Neural cell (in vitro differentiated cells): ENCODE measurements at regions not wholly inside any gene's neighbourhood (a gene's known extent, or its start where the extent isn't known, plus 50 kb on each side); places are given as distances from the start of the nearest gene placed in this dataset.

Experiments
- H2AFZ ChIP-seq: fragments of 200-600, 300-800 bp; sonication (generic), shearing (Covaris generic); 2 replicates; pipeline ENCODE4 v1.6.0; 2014; ENCODE audit warnings: low read depth, mild to moderate bottlenecking, antibody characterized with exemption, low read length, moderate library complexity
- H3F3A ChIP-seq: fragments of 200-600 bp; shearing (Covaris generic); 2 replicates; pipeline ENCODE4 v1.6.1; 2016; ENCODE audit warnings: mild to moderate bottlenecking, moderate library complexity, mixed read lengths, antibody characterized with exemption, low read length; ENCODE audit not compliant: insufficient read depth, poor library complexity, severe bottlenecking
- H3K27ac ChIP-seq: fragments of 200-600, 300-800 bp; sonication (generic), shearing (Covaris generic); 2 replicates; pipeline ENCODE4 v1.5.1; 2014; ENCODE audit warnings: mild to moderate bottlenecking, low read length, moderate library complexity
- H3K27me3 ChIP-seq: fragments of 300-800, 200-600 bp; sonication (generic), shearing (Covaris generic); 2 replicates; pipeline ENCODE4 v1.6.0; 2014; ENCODE audit warnings: mild to moderate bottlenecking, low read depth, low read length, moderate library complexity; ENCODE audit not compliant: insufficient read depth
- H3K36me3 ChIP-seq: fragments of 300-800, 200-600 bp; sonication (generic), shearing (Covaris generic); 2 replicates; pipeline ENCODE4 v1.5.1; 2014; ENCODE audit warnings: mild to moderate bottlenecking, antibody characterized with exemption, low read length, moderate library complexity; ENCODE audit not compliant: insufficient read depth
- H3K4me2 ChIP-seq: fragments of 300-800, 200-600 bp; sonication (generic), shearing (Covaris generic); 2 replicates; pipeline ENCODE4 v1.6.0; 2014; ENCODE audit warnings: mild to moderate bottlenecking, low read length
- H3K4me3 ChIP-seq: fragments of 300-800, 200-600 bp; sonication (generic), shearing (Covaris generic); 2 replicates; pipeline ENCODE4 v1.5.1; 2014; ENCODE audit warnings: mild to moderate bottlenecking, low read length, moderate library complexity
- H3K79me2 ChIP-seq: fragments of 200-600 bp; shearing (Covaris generic); replicated peaks from 2 replicates; pipeline ENCODE4 v1.6.0; 2014; ENCODE audit warnings: mild to moderate bottlenecking, low read length, moderate library complexity; ENCODE audit not compliant: insufficient read depth
- H3K9ac ChIP-seq: fragments of 300-800, 200-600 bp; sonication (generic), shearing (Covaris generic); 2 replicates; pipeline ENCODE4 v1.6.1; 2016; ENCODE audit warnings: mild to moderate bottlenecking, low read length, mixed read lengths
- H3K9me2 ChIP-seq: fragments of 200-600 bp; shearing (Covaris generic); 2 replicates; pipeline ENCODE4 v1.6.1; 2016; ENCODE audit warnings: mild to moderate bottlenecking, low read length, mixed read lengths; ENCODE audit not compliant: insufficient read depth
- H3K9me3 ChIP-seq: fragments of 200-600, 300-800 bp; sonication (generic), shearing (Covaris generic); 2 replicates; pipeline ENCODE4 v1.6.1; 2016; ENCODE audit warnings: mild to moderate bottlenecking, mixed run types, low read length, moderate library complexity, mixed read lengths
- H4K20me1 ChIP-seq: fragments of 200-600 bp; shearing (Covaris generic); 2 replicates; pipeline ENCODE4 v1.6.1; 2016; ENCODE audit warnings: mild to moderate bottlenecking, mixed run types; ENCODE audit not compliant: insufficient read depth
- EP300 ChIP-seq: fragments of 450-650 bp; conservative IDR thresholded peaks from 2 replicates; pipeline ENCODE4 v1.6.1; 2014; ENCODE audit warnings: antibody characterized with exemption, mild to moderate bottlenecking, moderate library complexity; ENCODE audit not compliant: poor library complexity, severe bottlenecking
- EZH2 ChIP-seq: fragments of 200-600, 300-800 bp; shearing (Covaris generic), sonication (generic); IDR thresholded peaks from 2 replicates; pipeline ENCODE4 v1.6.1; 2014; ENCODE audit warnings: antibody characterized with exemption, low read length, borderline replicate concordance, mild to moderate bottlenecking; ENCODE audit not compliant: insufficient read depth, poor library complexity, severe bottlenecking
- MXI1 ChIP-seq: fragments of 450-650 bp; conservative IDR thresholded peaks from 2 replicates; pipeline ENCODE4 v1.6.1; 2014; ENCODE audit warnings: antibody characterized with exemption, mild to moderate bottlenecking; ENCODE audit not compliant: poor library complexity, severe bottlenecking
- POLR2AphosphoS5 ChIP-seq: IDR thresholded peaks from 2 replicates; pipeline ENCODE4 v1.6.1; 2012
- RAD21 ChIP-seq: fragments of 450-650 bp; conservative IDR thresholded peaks from 2 replicates; pipeline ENCODE4 v1.6.1; 2014; ENCODE audit warnings: antibody characterized with exemption, mild to moderate bottlenecking, moderate library complexity
- SMC3 ChIP-seq: fragments of 450-650 bp; conservative IDR thresholded peaks from 2 replicates; pipeline ENCODE4 v1.6.1; 2014; ENCODE audit warnings: antibody characterized with exemption, mild to moderate bottlenecking, moderate library complexity; ENCODE audit not compliant: poor library complexity
- TAF1 ChIP-seq: IDR thresholded peaks from 2 replicates; pipeline ENCODE4 v1.6.1; 2012; ENCODE audit warnings: low read depth
- TF ChIP-seq, protein P1 (sequence below): fragments of 450-650 bp; IDR thresholded peaks from 2 replicates; pipeline ENCODE4 v1.5.1; 2014; ENCODE audit warnings: antibody characterized with exemption, mild to moderate bottlenecking, moderate library complexity; ENCODE audit not compliant: poor library complexity, severe bottlenecking
- TF ChIP-seq, protein P2 (sequence below): IDR thresholded peaks from 2 replicates; pipeline ENCODE4 v1.6.1; 2012; ENCODE audit warnings: borderline replicate concordance

DNA sequence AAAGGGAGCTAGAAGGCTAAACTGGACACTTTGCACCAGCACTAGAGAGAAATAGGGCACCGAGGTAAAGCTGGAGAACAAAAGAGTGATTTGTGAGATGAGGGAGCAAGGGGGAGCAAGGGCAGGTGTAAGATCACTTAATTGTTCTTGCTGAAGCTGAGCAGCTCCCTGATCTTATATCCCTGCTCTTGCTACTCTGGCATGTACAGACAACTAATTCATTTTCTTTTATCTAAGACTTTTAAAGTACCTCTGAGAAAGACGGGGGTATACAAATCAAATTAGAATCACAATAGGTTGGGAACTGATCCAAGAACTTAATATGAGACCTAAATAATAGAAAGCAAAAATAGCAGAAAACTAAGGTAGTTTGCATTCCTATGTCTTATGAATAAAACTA lies 381.7 kb upstream of the POU3F2 start:
- Histone ChIP-seq H3K4me3 (no peak overlapping the region), H3K9ac (no peak overlapping the region), H2AFZ (no peak overlapping the region), H3K27me3 (no peaks in the 10 kb centered on the region), H3K36me3 (no peaks in the 10 kb centered on the region), H3F3A (no peaks in the 10 kb centered on the region), H3K79me2 (no peaks in the 10 kb centered on the region), H3K4me2 (no peak overlapping the region), H4K20me1 (no peaks in the 10 kb centered on the region), H3K9me2 (no peaks in the 10 kb centered on the region), H3K9me3 (no peaks in the 10 kb centered on the region), H3K27ac (no peak overlapping the region)
- TF ChIP-seq POLR2AphosphoS5, result no peak
- TF ChIP-seq, protein P1, sequence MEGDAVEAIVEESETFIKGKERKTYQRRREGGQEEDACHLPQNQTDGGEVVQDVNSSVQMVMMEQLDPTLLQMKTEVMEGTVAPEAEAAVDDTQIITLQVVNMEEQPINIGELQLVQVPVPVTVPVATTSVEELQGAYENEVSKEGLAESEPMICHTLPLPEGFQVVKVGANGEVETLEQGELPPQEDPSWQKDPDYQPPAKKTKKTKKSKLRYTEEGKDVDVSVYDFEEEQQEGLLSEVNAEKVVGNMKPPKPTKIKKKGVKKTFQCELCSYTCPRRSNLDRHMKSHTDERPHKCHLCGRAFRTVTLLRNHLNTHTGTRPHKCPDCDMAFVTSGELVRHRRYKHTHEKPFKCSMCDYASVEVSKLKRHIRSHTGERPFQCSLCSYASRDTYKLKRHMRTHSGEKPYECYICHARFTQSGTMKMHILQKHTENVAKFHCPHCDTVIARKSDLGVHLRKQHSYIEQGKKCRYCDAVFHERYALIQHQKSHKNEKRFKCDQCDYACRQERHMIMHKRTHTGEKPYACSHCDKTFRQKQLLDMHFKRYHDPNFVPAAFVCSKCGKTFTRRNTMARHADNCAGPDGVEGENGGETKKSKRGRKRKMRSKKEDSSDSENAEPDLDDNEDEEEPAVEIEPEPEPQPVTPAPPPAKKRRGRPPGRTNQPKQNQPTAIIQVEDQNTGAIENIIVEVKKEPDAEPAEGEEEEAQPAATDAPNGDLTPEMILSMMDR, result no peak
- no peak for TF ChIP-seq TAF1
- no peak for TF ChIP-seq EP300
- TF ChIP-seq, protein P2, sequence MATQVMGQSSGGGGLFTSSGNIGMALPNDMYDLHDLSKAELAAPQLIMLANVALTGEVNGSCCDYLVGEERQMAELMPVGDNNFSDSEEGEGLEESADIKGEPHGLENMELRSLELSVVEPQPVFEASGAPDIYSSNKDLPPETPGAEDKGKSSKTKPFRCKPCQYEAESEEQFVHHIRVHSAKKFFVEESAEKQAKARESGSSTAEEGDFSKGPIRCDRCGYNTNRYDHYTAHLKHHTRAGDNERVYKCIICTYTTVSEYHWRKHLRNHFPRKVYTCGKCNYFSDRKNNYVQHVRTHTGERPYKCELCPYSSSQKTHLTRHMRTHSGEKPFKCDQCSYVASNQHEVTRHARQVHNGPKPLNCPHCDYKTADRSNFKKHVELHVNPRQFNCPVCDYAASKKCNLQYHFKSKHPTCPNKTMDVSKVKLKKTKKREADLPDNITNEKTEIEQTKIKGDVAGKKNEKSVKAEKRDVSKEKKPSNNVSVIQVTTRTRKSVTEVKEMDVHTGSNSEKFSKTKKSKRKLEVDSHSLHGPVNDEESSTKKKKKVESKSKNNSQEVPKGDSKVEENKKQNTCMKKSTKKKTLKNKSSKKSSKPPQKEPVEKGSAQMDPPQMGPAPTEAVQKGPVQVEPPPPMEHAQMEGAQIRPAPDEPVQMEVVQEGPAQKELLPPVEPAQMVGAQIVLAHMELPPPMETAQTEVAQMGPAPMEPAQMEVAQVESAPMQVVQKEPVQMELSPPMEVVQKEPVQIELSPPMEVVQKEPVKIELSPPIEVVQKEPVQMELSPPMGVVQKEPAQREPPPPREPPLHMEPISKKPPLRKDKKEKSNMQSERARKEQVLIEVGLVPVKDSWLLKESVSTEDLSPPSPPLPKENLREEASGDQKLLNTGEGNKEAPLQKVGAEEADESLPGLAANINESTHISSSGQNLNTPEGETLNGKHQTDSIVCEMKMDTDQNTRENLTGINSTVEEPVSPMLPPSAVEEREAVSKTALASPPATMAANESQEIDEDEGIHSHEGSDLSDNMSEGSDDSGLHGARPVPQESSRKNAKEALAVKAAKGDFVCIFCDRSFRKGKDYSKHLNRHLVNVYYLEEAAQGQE, result no peak
- TF ChIP-seq SMC3, result no peak
- TF ChIP-seq MXI1, result no peak
- TF ChIP-seq EZH2, result no peak
- no peak for TF ChIP-seq RAD21

DNA sequence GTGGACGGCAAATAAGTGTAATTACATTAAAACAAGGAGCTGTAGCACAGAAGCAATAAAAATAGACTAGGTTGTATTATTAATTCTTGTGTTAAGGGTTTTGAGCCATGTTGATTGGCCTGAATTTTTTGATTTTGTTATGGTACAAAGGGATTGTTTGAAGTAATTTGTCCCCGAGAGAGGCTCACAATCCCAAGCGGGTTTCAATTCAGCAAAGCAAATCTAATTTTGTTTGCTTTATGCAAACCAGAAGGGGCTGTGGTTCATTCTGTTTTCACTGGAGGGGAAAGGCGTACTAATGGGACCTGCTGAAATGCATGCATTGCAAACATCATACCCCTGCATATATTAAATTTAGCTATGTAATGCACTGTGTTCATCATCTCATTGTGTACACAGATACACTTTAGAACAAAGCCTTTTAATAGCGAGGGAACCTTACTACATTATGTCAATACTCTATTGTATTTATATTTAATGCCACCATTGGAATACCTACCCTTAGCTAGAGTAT lies 379.5 kb upstream of the POU3F2 start:
- no peak overlapping the region for H3K27ac ChIP-seq
- no peaks in the 10 kb centered on the region for H3F3A ChIP-seq
- H3K9me3 ChIP-seq, result no peaks in the 10 kb centered on the region
- no peaks in the 10 kb centered on the region for H3K9me2 ChIP-seq
- no peaks in the 10 kb centered on the region for H4K20me1 ChIP-seq
- H2AFZ ChIP-seq, result no peak overlapping the region
- no peaks in the 10 kb centered on the region for H3K27me3 ChIP-seq
- H3K79me2 ChIP-seq, result no peaks in the 10 kb centered on the region
- no peak overlapping the region for H3K4me3 ChIP-seq
- no peak overlapping the region for H3K9ac ChIP-seq
- no peaks in the 10 kb centered on the region for H3K36me3 ChIP-seq
- TF ChIP-seq MXI1, result no peak
- TF ChIP-seq EP300, result no peak
- TF ChIP-seq, protein P1, result no peak
- no peak for TF ChIP-seq EZH2
- no peak for TF ChIP-seq RAD21
- no peak for TF ChIP-seq POLR2AphosphoS5
- TF ChIP-seq, protein P2, result no peak
- TF ChIP-seq SMC3, result no peak
- no peak for TF ChIP-seq TAF1
- H3K4me2 ChIP-seq, result no peak overlapping the region
